ENCODE measurements at regions not wholly inside any gene's neighbourhood (a gene's known extent, or its start where the extent isn't known, plus 50 kb on each side); places are given as distances from the start of the nearest gene placed in this dataset.

DNA sequence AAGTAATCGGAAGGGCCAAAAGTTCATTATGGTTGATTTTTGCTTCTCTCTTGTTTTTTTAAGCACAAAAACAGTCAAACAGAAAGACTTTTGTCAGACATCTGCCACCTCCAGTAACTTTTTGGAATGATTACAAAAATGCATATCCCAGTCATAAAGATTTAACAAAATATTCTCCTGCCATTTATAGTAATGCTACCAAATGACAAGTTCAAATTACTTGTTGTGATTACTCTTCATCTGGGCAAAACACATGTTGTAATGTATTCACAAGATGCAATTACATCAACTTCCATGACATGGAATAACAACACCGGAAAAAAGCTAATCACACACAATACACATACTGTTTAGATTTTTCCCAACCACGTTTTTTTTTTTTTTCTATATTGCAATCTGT, 1017.5 kb upstream of the TENM4 start:
- DNase-seq: no peak
- intact Hi-C loops (cut with DNase I): no loop called here

DNA sequence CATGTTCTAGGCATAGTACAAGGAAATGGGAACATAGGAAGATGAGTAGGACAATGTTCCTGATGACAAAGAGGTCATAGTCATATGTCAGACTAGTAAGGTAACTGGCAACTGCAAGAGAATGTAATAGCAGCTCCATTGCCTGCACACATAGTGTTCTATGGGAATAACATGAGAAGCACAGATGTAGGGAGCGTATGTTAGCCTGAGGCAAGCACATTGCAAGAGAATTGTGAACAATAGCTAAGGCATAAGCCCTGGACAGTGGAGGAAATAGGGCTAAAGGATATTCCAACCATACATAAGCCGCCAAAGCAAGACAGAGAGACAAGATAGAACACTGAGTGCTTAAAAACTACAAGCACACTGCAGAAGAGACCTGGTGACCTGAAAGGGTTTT, 1017.0 kb upstream of the TENM4 start:
- intact Hi-C loops (cut with DNase I): no loop called here
- no peak for DNase-seq

DNA sequence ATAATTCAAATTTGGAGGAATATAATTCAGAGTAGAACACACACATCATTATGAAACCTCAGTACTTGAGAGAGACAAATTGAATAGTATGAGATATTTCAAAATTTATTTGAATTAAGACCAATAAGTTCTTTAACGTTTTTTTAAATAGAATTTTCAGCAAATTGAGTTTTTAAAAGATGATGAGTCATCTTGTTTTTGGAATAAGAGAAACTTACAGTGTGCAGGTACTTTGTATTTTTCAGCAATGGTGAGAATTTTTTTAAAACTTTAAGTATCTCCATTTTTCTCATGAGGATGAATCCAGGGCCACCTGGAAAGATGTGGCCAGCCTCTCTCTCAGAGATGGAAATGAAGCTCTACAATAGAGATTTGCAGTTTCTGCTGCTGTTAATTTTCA, 1015.0 kb upstream of the TENM4 start:
- DNase-seq: no peak
- intact Hi-C loops (cut with DNase I): no loop called here

DNA sequence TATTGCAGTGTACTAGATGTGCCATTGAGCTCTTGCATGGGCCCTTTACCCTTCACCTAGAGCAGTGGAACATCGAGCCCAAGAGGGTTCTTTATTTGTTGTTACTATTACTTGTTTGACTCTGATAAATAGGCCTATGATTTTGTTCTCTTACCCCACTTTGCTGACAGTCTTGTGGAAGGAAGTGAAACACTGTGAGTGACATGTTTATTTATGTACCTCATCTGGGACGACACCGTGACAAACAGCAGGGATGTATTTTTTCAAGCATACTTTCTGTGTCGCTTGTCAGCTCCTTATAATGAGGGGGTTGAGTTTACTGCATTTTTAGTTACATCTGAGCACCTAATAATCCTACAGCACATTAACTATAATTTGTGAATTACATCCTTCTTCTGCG, 1010.3 kb upstream of the TENM4 start:
- DNase-seq: no peak
- intact Hi-C loops (cut with DNase I): no loop called here

DNA sequence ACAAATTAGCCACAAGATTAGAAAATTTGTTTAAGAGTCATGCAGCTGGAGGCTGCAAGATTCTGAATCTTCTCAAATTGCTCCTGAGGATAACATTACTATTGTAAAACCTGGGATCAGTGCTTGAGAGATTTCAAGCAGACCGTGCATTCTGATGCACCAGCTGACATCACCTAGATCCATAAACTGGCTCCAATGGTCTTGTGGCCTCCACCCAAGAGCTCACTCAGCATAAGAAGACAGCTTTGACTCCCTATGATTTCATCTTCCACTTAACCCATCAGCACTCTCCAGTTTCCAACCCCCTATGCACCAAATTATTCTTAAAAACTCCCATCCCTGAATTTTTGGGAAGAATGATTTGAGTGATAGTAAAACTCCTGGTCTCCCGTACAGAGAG, 1007.9 kb upstream of the TENM4 start:
- intact Hi-C loops (cut with DNase I): no loop called here
- no peak for DNase-seq

DNA sequence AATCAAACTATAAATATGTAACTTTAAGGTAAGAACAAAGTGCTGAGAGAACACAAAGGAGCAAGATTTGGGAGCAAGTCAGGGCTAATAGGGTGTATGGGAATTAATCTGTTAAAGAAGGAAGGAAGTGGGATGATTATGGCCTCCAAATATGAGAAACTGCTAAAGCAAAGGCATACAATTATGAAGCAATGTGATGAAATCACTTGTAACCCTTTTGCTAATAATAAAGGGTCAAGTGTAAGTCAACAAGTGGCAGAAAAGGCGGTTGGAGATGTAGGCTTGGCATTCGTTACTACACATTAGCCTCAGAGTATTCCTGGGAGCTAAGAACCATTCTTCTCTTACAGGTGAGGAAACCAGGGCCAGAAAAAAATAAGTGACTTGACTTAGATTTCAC, 1002.3 kb upstream of the TENM4 start:
- DNase-seq: no peak
- intact Hi-C loops (cut with DNase I): no loop called here

DNA sequence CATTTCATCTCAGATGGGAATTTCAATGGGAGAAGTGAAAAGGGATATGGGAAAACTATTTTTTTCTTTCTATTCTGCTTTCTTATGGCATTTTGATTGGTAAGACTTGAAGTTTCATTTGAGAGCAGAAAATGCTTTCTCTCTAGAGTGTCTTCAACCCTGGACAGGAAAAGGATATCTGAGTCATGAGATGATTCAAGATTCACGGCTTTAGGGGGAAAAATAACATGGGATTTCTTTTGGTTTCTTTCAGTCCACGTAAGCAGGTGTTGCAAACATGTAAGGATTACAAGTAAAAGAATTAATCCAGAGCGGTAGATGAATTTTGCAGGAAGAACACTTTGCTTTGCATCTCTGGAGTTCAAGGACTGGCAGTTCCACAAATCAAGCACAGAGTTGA, 1001.0 kb upstream of the TENM4 start:
- DNase-seq: no peak
- intact Hi-C loops (cut with DNase I): no loop called here

DNA sequence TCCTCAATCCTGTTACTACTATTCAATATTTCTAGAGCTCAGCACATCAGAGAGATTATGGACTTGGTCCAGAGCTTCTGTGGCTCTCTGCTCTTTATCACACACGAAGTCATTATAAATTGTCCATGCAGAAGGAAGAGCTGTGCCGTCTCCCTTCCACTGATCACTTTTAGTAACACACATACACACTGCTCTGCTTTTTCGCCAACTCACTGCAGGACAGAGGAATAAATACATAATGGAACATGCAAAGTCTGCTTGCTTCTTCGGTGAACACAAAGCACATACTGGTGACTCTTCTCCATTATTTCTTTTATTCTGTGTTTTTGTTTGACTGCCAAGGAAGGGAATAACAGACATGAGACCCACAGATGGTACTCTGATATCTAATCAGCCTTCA, 1000.0 kb upstream of the TENM4 start:
- intact Hi-C loops (cut with DNase I): no loop called here
- no peak for DNase-seq

DNA sequence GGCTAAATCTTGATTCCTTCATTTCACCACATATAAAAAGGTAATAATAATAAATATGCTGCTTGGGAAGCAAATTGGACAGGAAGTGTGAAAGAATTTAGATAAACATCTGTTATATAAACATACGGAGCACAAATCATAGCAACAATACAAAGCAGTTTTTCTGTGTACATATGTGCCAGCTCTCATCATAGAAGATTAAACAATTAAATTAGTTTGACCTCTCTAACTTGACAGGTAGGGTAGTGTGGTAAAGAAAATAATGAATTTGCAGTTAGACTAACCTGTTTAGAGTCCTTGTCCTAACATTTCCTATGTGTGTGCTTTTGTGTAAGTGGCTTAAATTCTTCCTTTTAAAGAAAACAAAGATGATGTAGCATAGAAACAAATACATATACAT, 995.7 kb upstream of the TENM4 start:
- intact Hi-C loops (cut with DNase I): no loop called here
- DNase-seq: no peak

DNA sequence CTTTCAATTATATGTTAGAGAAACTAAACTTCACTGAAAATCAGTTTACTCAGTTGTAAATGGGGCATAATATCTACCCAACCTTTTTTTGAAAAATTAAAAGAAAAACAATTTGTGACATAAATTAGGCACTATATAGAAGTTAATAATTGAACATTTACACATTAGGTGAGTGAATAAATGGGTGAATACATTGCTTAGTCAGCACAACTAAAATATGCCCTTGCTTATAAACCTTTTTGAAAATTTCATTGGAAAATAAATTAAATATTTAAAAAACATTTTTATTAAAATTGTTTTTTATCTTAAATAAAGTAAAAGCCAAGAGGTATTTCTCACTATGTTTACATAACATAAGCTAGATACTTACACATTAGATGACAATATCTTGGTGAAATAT, 994.5 kb upstream of the TENM4 start:
- no peak for DNase-seq
- intact Hi-C loops (cut with DNase I): no loop called here

DNA sequence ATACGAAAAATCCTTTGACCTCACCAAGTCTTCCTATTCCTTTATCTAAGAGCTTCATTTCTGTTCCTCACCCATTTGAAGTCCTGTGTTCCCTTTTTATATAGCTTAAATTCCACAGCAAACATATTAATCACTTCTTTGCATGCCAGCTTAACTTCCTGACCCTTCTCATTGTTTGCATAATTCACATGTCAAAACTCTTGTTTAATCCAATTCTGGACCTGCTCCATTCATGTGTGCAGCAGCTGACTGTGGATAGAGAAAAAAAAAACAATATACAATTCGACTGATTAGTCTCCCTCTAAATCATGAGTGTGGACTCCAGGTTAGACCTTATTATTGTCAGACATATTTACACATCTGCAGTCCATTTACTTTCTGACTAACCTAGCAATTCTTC, 991.2 kb upstream of the TENM4 start:
- intact Hi-C loops (cut with DNase I): no loop called here
- DNase-seq: no peak

DNA sequence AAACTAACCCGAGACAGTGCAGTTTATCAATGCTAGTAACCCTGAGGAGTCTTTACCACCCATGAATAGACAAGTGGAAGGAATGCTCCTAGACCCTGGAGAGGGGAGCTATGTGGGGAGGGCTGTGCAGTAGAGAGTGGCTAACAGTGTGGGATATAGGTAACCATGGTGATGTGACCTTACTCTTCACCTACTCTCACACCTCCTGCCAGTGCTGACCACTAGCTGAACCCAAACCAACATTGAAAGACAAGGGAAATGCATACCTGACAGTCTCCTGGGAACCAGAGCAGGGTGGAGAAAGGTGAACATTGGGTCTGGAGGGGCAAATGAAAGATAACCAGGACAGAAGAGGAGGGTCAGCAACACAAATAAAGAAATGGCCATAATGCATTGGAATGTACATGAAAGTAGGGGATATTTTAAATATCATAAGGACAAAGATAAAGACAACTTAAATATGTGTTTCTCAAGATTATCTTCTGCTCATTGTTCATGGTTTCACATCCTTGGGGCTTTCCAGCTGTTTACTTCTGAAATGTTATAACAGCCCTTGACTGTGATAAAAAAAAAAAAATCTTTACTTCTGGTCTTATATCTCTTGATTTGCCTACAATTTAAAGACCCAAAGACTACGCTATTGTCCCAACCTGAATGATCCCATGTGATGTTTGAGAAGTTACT, 983.3 kb upstream of the TENM4 start:
- intact Hi-C loops (cut with DNase I): no loop called here
- no peak for DNase-seq

DNA sequence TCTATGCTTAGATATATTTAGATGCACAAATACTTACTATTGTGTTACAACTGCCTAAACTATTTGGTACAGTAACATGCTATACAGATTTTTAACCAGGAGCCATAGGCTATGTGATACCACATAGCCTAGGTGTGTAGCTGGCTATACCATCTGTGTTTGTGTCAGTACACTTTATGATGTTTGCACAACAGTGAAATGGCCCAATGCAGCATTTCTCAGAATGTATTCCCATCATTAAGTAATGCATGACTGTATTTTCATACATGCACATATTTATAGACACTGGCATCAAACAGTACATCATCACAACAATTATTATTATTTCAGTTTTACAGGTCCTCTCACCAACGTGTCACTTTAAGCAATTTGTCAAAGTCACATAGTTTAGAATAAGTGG, 979.5 kb upstream of the TENM4 start:
- DNase-seq: no peak
- intact Hi-C loops (cut with DNase I): no loop called here

DNA sequence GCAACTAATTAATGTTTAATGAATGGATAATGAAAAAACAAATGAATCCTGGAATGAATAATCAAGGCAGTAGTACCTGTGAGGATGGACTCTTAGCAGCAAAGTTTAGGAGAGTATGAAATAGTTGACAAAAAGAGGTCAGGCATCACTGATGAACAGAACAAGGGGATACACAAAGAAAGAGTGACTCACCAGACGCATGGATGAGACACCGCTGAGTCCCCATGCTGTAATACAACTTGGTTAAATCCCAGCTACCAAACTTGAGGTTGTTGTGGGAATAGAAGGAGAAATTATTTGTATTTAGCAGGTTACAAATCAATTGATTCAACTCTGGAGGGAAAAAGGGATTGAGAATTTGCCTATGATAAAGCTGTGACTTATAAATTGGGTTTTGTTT, 976.9 kb upstream of the TENM4 start:
- intact Hi-C loops (cut with DNase I): no loop called here
- DNase-seq: no peak

DNA sequence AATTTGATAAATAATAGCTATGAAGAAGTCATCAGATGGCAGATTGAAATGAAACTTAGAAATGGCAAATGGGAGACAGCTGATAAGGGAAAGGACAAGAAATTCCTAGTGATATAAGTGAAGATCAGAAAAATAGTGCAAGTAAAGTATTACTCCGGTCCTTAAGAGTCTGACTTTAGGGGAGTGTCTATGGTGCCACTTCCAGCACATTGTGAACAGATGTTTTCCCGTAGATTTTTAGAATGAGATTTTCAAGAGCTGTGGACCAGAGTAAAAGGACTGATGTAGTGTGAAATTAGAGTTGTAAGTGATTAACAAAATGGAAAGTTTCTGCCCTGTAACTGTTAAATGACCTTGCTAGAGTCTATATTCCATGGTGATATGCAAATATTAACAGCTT, 974.8 kb upstream of the TENM4 start:
- intact Hi-C loops (cut with DNase I): no loop called here
- DNase-seq: no peak

DNA sequence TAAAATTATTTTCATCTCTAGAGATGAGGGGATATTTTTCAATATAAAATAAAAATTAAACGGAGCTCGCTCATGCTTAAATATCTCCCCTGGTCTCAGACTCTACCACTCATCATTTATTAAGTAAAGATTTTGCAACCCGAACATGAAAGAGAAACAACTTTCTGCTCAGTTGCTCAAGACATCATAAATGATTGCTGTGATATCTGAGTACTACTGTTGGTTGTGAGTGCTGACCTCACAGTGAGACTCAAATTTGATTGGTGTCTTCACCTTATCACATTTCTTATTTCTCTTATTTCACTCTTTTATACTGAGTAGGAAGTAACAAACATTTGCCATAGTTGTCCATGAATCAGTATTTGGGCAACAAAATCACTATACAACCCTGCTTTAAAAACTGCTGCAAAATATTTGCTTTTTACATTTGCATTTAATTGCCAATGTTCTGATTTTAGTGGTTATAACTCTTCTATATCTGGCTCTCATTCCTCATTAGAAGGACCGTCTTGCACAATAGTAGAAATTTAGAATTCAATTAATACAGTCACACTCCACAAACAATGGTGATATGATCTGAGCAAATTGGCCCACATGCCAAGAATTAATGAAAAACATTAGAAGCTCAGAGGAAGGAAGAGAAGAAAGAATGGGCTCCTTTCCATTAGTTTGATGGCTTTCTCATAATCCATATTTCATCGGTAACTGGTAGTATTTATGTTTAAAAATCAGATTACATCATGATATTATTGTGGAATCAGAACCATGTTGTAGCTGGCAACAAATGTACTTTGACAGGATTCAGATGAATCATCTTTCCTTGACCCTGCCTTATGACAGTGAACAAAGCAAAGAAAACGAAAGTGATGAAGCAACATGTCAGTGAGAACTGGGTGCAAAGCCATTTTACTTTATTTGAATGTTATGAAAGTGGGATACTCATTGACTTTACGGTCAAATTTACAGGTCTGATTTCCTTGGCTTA, 973.6 kb upstream of the TENM4 start:
- intact Hi-C loops (cut with DNase I): no loop called here
- no peak for DNase-seq

DNA sequence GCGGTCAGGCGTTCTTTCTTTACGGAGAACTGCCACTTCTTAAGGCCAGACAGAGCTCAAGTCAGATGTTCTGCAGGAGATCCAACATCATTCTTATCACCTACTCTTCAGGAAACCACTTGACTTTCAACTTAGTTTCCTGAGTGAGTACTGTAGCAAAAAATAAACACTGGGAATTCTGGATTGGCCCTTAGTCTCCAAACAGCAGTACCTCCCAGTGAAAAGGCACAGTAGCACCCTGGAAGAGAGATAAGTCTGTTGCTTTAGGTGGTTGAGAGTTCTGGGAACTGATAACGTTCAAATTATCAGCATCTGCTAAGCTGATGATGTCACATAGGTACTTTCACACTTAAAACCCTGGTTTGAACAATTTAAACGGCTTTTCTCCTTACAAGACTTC, 971.8 kb upstream of the TENM4 start:
- intact Hi-C loops (cut with DNase I): no loop called here
- DNase-seq: no peak

DNA sequence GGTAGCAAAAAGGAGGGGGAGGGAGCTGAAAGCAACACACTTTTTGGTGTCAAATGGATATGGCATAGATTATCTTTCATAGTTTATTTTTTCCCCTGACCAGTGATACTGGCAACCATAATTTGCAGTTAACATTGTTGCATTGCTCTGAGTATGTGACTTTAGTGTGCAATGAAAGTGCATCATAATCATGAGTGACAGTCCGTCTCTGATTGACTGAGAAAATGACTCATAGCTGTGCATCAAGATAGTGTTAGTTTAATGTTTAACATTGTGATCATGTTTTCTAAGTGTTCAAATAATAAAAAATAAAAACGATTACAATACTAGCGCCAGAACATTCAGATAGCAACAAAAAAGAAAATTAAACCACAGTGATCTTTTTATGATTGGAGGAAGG, 952.4 kb upstream of the TENM4 start:
- DNase-seq: no peak
- intact Hi-C loops (cut with DNase I): no loop called here

DNA sequence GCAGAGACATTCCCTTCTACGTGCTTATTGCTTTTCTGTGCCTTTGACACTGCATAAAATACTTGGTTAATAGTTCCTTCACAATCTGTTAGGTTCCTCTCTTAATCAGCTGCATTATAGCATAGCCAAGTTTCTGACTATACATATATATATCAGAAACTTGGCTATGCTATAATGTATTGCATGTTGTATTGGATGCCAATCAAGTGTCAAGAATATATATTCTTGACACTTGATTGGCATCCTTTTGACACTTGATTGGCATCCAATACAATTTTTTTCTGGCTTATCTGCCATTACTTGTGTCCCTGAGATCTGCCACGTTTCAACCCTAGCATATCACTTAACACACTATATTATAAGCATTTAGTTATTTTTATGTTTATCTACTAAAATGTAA, 949.7 kb upstream of the TENM4 start:
- intact Hi-C loops (cut with DNase I): no loop called here
- no peak for DNase-seq

DNA sequence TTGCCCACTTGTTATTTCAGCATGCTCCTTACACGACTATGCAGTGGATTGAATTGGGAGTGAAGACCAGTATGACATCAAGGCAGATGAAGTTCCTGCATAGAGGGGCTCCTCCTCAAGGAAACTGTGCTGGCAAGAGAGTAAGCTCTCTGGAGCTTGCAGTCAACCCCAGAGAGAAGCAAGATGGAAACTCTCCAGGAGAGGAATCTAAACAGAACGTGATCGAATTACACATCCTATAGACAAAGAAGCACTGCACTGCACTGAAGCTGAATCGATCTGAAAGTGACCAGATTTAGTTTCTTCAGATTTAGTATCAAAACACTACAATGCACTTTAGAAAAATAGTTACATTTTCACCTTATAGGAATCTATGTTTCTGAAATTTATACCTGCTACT, 947.7 kb upstream of the TENM4 start:
- DNase-seq: no peak
- intact Hi-C loops (cut with DNase I): no loop called here

DNA sequence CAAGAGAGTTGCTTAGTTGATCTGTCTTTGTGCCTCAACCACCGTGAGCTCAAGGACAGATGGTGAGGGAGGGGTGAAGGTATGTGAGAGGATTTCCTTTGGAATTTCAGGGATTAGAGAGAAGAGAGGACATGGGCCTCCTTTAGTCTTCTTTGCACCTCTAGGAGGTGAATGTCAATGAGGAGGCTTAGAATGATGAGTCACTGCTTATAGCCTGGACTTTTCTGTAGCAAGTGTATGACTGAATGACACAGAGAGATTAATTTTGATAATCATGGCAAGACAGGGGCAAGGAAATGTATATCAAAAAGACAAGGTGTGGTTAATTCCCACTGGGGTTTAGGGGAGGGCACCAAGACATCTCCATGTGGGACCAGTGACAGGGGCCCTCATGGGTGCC, 947.3 kb upstream of the TENM4 start:
- DNase-seq: no peak
- intact Hi-C loops (cut with DNase I): no loop called here

Data from head of caudate nucleus (tissue), 42 donors.